ENCODE measurements at regions not wholly inside any gene's neighbourhood (a gene's known extent, or its start where the extent isn't known, plus 50 kb on each side); places are given as distances from the start of the nearest gene placed in this dataset.

- H3K4me1 Mint-ChIP-seq (ENCODE audit: low read depth, unreplicated experiment), result no peaks in the 10 kb centered on the region
- CTCF ChIA-PET, result no interaction called here
Observed at GRCh38 chr4:8778291-8778690, 93.3 kb downstream of the HMX1 start.

GRCh38 chr4:8777320-8778196, 94.1 kb downstream of the HMX1 start:
- H3K4me3 Mint-ChIP-seq (ENCODE audit: low read depth, unreplicated experiment), result no peak overlapping the region
- intact Hi-C loops (cut with micrococcal nuclease; ENCODE audit: unreplicated experiment), result no loop called here
- no TSS peak for BruUV-seq (replicated peaks)

More at GRCh38 chr4:8778291-8778690, 93.3 kb downstream of the HMX1 start:
- Mint-ChIP-seq H3K27ac (ENCODE audit: unreplicated experiment) (no peak overlapping the region), H3K9me3 (ENCODE audit: low read depth, unreplicated experiment) (no peaks in the 10 kb centered on the region), H3K4me3 (ENCODE audit: low read depth, unreplicated experiment) (no peak overlapping the region), H3K36me3 (ENCODE audit: insufficient read depth, unreplicated experiment) (no peaks in the 10 kb centered on the region), H3K27me3 (ENCODE audit: unreplicated experiment) (peaks cover 8% of the 10 kb centered on the region)
- no peak for DNase-seq
- TF ChIP-seq CTCF (IDR thresholded peaks at IDR 0.05; ENCODE audit: unreplicated experiment), result no peak
- intact Hi-C loops (cut with micrococcal nuclease; ENCODE audit: unreplicated experiment), result no loop called here
- no TSS peak for BruUV-seq (replicated peaks)

GRCh38 chr4:8776366-8776765, 95.3 kb downstream of the HMX1 start:
- no peak for DNase-seq
- no peaks in the 10 kb centered on the region for H3K9me3 Mint-ChIP-seq (ENCODE audit: low read depth, unreplicated experiment)
- CTCF ChIA-PET, result no interaction called here
- no peaks in the 10 kb centered on the region for H3K27me3 Mint-ChIP-seq (ENCODE audit: unreplicated experiment)
- intact Hi-C loops (cut with micrococcal nuclease; ENCODE audit: unreplicated experiment), result no loop called here
- BruUV-seq (replicated peaks), result no TSS peak
- no peaks in the 10 kb centered on the region for H3K4me1 Mint-ChIP-seq (ENCODE audit: low read depth, unreplicated experiment)
- TF ChIP-seq CTCF (IDR thresholded peaks at IDR 0.05; ENCODE audit: unreplicated experiment), result no peak
- H3K36me3 Mint-ChIP-seq (ENCODE audit: insufficient read depth, unreplicated experiment), result no peaks in the 10 kb centered on the region
- no peak overlapping the region for H3K27ac Mint-ChIP-seq (ENCODE audit: unreplicated experiment)
- H3K4me3 Mint-ChIP-seq (ENCODE audit: low read depth, unreplicated experiment), result no peak overlapping the region

More at GRCh38 chr4:8777320-8778196, 94.1 kb downstream of the HMX1 start:
- no peak overlapping the region for H3K27ac Mint-ChIP-seq (ENCODE audit: unreplicated experiment)
- H3K4me1 Mint-ChIP-seq (ENCODE audit: low read depth, unreplicated experiment), result no peaks in the 10 kb centered on the region
- H3K9me3 Mint-ChIP-seq (ENCODE audit: low read depth, unreplicated experiment), result no peaks in the 10 kb centered on the region
- no peak for TF ChIP-seq CTCF (IDR thresholded peaks at IDR 0.05; ENCODE audit: unreplicated experiment)
- peaks cover 8% of the 10 kb centered on the region for H3K27me3 Mint-ChIP-seq (ENCODE audit: unreplicated experiment)
- CTCF ChIA-PET, result no interaction called here
- no peak for DNase-seq
- no peaks in the 10 kb centered on the region for H3K36me3 Mint-ChIP-seq (ENCODE audit: insufficient read depth, unreplicated experiment)

GRCh38 chr4:8775751-8776355, 95.8 kb downstream of the HMX1 start:
- BruUV-seq (replicated peaks), result no TSS peak
- no peaks in the 10 kb centered on the region for H3K27me3 Mint-ChIP-seq (ENCODE audit: unreplicated experiment)
- intact Hi-C loops (cut with micrococcal nuclease; ENCODE audit: unreplicated experiment), result no loop called here
- CTCF ChIA-PET, result no interaction called here
- H3K27ac Mint-ChIP-seq (ENCODE audit: unreplicated experiment), result no peak overlapping the region
- no peak for DNase-seq
- no peaks in the 10 kb centered on the region for H3K4me1 Mint-ChIP-seq (ENCODE audit: low read depth, unreplicated experiment)
- no peak overlapping the region for H3K4me3 Mint-ChIP-seq (ENCODE audit: low read depth, unreplicated experiment)
- no peaks in the 10 kb centered on the region for H3K9me3 Mint-ChIP-seq (ENCODE audit: low read depth, unreplicated experiment)
- no peaks in the 10 kb centered on the region for H3K36me3 Mint-ChIP-seq (ENCODE audit: insufficient read depth, unreplicated experiment)
- TF ChIP-seq CTCF (IDR thresholded peaks at IDR 0.05; ENCODE audit: unreplicated experiment), result no peak
